Tibial nerve (tissue), 3 donors: ENCODE measurements at regions not wholly inside any gene's neighbourhood (a gene's known extent, or its start where the extent isn't known, plus 50 kb on each side); places are given as distances from the start of the nearest gene placed in this dataset.

Experiments
- POLR2A ChIP-seq, 2 donors: fragments of 450-650 bp; IDR thresholded peaks; one replicate each; pipeline ENCODE4 v1.6.1; 2017; ENCODE audit warnings: antibody characterized with exemption in 2 of 2, mild to moderate bottlenecking in 2 of 2, moderate library complexity in 2 of 2
- TF ChIP-seq, protein P1 (sequence below), 5 experiments: fragments of 200-600 bp in 3 of 5; fragments of 450-650 bp in 2 of 5; sonication (generic) in 3 of 5; IDR thresholded peaks; one replicate each; pipeline ENCODE4 v1.5.1; 2016 to 2019; ENCODE audit warnings: antibody characterized with exemption in 5 of 5, mild to moderate bottlenecking in 3 of 5, moderate library complexity in 2 of 5

DNA sequence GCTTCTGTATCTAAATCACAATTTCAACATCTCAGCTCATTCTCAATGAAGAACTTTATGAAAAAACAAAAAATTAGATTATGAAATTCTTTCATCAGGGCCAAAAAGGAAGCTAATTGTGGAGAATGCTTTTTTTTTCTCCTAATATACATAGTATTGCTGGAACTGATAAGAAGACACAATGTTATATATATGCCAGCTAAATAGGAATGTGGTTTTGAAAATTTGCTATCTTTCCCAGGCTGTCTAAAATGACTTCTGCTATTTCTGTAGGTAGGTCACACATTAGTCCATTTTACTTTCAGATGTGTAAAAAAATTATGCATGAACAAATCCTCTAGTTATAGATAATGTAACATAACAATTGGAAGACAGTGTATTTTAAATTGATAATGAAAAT lies 732.9 kb downstream of the RWDD3 start:
- TF ChIP-seq POLR2A (IDR thresholded peaks at IDR 0.05): no peak
- TF ChIP-seq, protein P1, sequence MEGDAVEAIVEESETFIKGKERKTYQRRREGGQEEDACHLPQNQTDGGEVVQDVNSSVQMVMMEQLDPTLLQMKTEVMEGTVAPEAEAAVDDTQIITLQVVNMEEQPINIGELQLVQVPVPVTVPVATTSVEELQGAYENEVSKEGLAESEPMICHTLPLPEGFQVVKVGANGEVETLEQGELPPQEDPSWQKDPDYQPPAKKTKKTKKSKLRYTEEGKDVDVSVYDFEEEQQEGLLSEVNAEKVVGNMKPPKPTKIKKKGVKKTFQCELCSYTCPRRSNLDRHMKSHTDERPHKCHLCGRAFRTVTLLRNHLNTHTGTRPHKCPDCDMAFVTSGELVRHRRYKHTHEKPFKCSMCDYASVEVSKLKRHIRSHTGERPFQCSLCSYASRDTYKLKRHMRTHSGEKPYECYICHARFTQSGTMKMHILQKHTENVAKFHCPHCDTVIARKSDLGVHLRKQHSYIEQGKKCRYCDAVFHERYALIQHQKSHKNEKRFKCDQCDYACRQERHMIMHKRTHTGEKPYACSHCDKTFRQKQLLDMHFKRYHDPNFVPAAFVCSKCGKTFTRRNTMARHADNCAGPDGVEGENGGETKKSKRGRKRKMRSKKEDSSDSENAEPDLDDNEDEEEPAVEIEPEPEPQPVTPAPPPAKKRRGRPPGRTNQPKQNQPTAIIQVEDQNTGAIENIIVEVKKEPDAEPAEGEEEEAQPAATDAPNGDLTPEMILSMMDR (IDR thresholded peaks at IDR 0.05): no peak
